WERI-Rb-1 (cell line): ENCODE measurements at regions not wholly inside any gene's neighbourhood (a gene's known extent, or its start where the extent isn't known, plus 50 kb on each side); places are given as distances from the start of the nearest gene placed in this dataset.

ENCODE experiments used
- DNase-seq: peaks from one replicate; pipeline ENCODE4 v3.0.0-alpha.2; 2020
- H3K27ac ChIP-seq: fragments of 250-450 bp; sonication (Bioruptor Pico); 2 replicates; pipeline ENCODE4 v1.5.1; 2020; ENCODE audit warnings: mild to moderate bottlenecking, moderate library complexity
- H3K27me3 ChIP-seq: fragments of 250-450 bp; sonication (Bioruptor Pico); 2 replicates; pipeline ENCODE4 v1.5.1; 2021; ENCODE audit warnings: mild to moderate bottlenecking, low read depth, moderate library complexity; ENCODE audit not compliant: insufficient read depth, severe bottlenecking
- H3K36me3 ChIP-seq: fragments of 250-450 bp; sonication (Bioruptor Pico); 2 replicates; pipeline ENCODE4 v1.5.1; 2020; ENCODE audit warnings: mild to moderate bottlenecking, moderate library complexity
- H3K4me3 ChIP-seq: 2 replicates; pipeline ENCODE4 v1.5.1; 2011; ENCODE audit warnings: low read depth, mild to moderate bottlenecking, control low read depth, low read length
- H3K9me3 ChIP-seq: fragments of 250-450 bp; sonication (Bioruptor Pico); 2 replicates; pipeline ENCODE4 v1.5.1; 2021; ENCODE audit warnings: mild to moderate bottlenecking, moderate library complexity; ENCODE audit not compliant: severe bottlenecking
- CTCF ChIP-seq: IDR thresholded peaks from 2 replicates; pipeline ENCODE4 v1.5.1; 2011; ENCODE audit warnings: low read depth, mild to moderate bottlenecking, control low read depth, inconsistent platforms, low read length

- DNase-seq: peak; percentile 15
- peak; percentile 42; the same call in 1 of the 2 replicates for TF ChIP-seq CTCF
- no peaks in the 10 kb centered on the region for H3K36me3 ChIP-seq
Observed at GRCh38 chr18:22813648-22814328, 119.3 kb upstream of the RBBP8 start.

GRCh38 chr18:22814329-22814703 lies 118.8 kb upstream of the RBBP8 start:
- no peaks in the 10 kb centered on the region for H3K36me3 ChIP-seq
- no peak overlapping the region for H3K27ac ChIP-seq
- no peak overlapping the region for H3K4me3 ChIP-seq
- TF ChIP-seq CTCF: no peak
- H3K27me3 ChIP-seq: no peaks in the 10 kb centered on the region
- H3K9me3 ChIP-seq: no peaks in the 10 kb centered on the region
- DNase-seq: no peak

More at GRCh38 chr18:22813648-22814328, 119.3 kb upstream of the RBBP8 start:
- no peak overlapping the region for H3K4me3 ChIP-seq
- no peak overlapping the region for H3K27ac ChIP-seq
- H3K9me3 ChIP-seq: no peaks in the 10 kb centered on the region
- H3K27me3 ChIP-seq: no peaks in the 10 kb centered on the region

- DNase-seq: no peak
- TF ChIP-seq CTCF: no peak
- Histone ChIP-seq H3K4me3 (no peak overlapping the region), H3K9me3 (no peaks in the 10 kb centered on the region), H3K36me3 (no peaks in the 10 kb centered on the region), H3K27me3 (no peaks in the 10 kb centered on the region), H3K27ac (no peak overlapping the region)
Observed at GRCh38 chr18:22816266-22817176, 116.6 kb upstream of the RBBP8 start.

- no peak for TF ChIP-seq CTCF
- Histone ChIP-seq H3K36me3 (no peaks in the 10 kb centered on the region), H3K9me3 (no peaks in the 10 kb centered on the region), H3K27me3 (no peaks in the 10 kb centered on the region), H3K27ac (no peak overlapping the region), H3K4me3 (no peak overlapping the region)
- DNase-seq: no peak
Observed at GRCh38 chr18:22817844-22818243, 115.3 kb upstream of the RBBP8 start.

- H3K9me3 ChIP-seq: no peaks in the 10 kb centered on the region
- no peak for TF ChIP-seq CTCF
- no peaks in the 10 kb centered on the region for H3K36me3 ChIP-seq
- H3K4me3 ChIP-seq: no peak overlapping the region
- no peaks in the 10 kb centered on the region for H3K27me3 ChIP-seq
- no peak for DNase-seq
- no peak overlapping the region for H3K27ac ChIP-seq
Observed at GRCh38 chr18:22822024-22822423, 111.1 kb upstream of the RBBP8 start.
